ENCODE measurements at regions not wholly inside any gene's neighbourhood (a gene's known extent, or its start where the extent isn't known, plus 50 kb on each side); places are given as distances from the start of the nearest gene placed in this dataset.
A peak's percentile ranks its signal among the peaks of the same experiment; 100 is the strongest.

- TF ChIP-seq, protein P1, sequence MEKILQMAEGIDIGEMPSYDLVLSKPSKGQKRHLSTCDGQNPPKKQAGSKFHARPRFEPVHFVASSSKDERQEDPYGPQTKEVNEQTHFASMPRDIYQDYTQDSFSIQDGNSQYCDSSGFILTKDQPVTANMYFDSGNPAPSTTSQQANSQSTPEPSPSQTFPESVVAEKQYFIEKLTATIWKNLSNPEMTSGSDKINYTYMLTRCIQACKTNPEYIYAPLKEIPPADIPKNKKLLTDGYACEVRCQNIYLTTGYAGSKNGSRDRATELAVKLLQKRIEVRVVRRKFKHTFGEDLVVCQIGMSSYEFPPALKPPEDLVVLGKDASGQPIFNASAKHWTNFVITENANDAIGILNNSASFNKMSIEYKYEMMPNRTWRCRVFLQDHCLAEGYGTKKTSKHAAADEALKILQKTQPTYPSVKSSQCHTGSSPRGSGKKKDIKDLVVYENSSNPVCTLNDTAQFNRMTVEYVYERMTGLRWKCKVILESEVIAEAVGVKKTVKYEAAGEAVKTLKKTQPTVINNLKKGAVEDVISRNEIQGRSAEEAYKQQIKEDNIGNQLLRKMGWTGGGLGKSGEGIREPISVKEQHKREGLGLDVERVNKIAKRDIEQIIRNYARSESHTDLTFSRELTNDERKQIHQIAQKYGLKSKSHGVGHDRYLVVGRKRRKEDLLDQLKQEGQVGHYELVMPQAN (IDR thresholded peaks at IDR 0.05; ENCODE audit: borderline replicate concordance) = no peak
These were observed 392.5 kb downstream of the GBA3 start (continued) for GRCh38 chr4:23085249-23085568.

DNA sequence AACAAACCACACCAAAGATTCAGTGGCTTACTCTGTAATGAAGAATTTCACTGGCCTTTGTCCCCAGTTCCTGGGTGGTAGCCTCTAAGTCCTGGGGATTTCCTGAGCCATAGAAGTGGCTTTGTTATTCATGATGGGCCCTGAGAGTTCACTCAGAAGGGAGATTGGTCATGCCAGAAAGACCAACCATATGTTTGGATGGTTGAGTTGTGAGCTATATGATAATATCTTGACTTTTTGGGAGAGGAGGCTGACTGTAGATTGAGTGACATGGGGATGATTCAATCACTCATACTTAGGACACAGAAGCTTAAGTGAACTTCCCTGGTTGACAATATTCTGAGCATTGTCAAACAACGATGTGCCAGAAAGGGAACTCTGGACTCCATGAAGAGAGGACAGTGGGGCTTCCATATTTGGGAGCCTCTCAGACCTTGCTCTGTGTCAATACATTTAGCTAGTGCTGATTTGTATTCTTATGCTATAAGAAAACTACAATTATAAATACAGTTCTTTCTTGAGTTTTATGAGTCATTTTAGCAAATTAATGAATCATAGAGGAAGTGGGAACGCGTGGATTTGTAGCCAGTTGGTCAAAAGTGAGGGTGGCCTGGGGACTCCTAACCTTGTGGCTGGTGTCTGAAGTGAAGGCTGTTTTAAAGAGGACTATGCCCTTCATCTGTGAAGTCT lies 392.0 kb downstream of the GBA3 start:
- FAIRE-seq (no peak), ATAC-seq (no peak), DNase-seq (ENCODE audit: extremely low read depth in 1 of 4, low spot score in 3 of 4) (no peak)
- ChIA-PET CTCF (ENCODE audit: low intra/inter-chr PET ratio) (no interaction called here), POLR2A (no interaction called here)
- H3K36me3 ChIP-seq (ENCODE audit: control insufficient read depth, insufficient read depth, low read length) = peaks cover 3% of the 10 kb centered on the region; the same call in 1 of the 3 replicates
- intact Hi-C loops (cut with micrococcal nuclease) (no loop called here), in situ Hi-C loops (cut with MboI) (no loop called here)
- no peak overlapping the region for H2AFZ ChIP-seq (ENCODE audit: low read depth, low read length)
- no peak for TF ChIP-seq PHB2 (IDR thresholded peaks at IDR 0.05; ENCODE audit: low read depth)
- TF ChIP-seq ZNF140 (CRISPR knock-in tag; IDR thresholded peaks at IDR 0.05) = no peak
- TF ChIP-seq ZNF318 (IDR thresholded peaks at IDR 0.05; ENCODE audit: borderline replicate concordance in 1 of 2, low read depth in 1 of 2) = no peak
- no peak for TF ChIP-seq SAFB (IDR thresholded peaks at IDR 0.05; ENCODE audit: borderline replicate concordance, low read depth, low read length)
- TF ChIP-seq, protein P2, sequence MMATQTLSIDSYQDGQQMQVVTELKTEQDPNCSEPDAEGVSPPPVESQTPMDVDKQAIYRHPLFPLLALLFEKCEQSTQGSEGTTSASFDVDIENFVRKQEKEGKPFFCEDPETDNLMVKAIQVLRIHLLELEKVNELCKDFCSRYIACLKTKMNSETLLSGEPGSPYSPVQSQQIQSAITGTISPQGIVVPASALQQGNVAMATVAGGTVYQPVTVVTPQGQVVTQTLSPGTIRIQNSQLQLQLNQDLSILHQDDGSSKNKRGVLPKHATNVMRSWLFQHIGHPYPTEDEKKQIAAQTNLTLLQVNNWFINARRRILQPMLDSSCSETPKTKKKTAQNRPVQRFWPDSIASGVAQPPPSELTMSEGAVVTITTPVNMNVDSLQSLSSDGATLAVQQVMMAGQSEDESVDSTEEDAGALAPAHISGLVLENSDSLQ (IDR thresholded peaks at IDR 0.05) = 0 out of 2 replicates have a peak, but pooled peaks have one; percentile 14
- no peak for TF ChIP-seq TGIF2 (CRISPR knock-in tag; IDR thresholded peaks at IDR 0.05)
- TF ChIP-seq SMARCB1 (IDR thresholded peaks at IDR 0.05; ENCODE audit: insufficient read length, low read depth) = no peak
- WGBS (ENCODE audit: insufficient coverage, low coverage, missing lambda C conversion rate) = 30% methylated on average over 3 of the region's 3 CpGs
- no TSS peak for BruUV-seq (replicated peaks)
- H3K4me3 ChIP-seq = no peak overlapping the region
- H3K79me2 ChIP-seq (ENCODE audit: control insufficient read depth, insufficient read depth, low read length) = no peaks in the 10 kb centered on the region
- H3K4me2 ChIP-seq (ENCODE audit: insufficient read depth, low read length) = no peak overlapping the region
- H3K9me1 ChIP-seq (ENCODE audit: control insufficient read depth, insufficient read depth, low read length) = no peaks in the 10 kb centered on the region
- no peak overlapping the region for H3K27ac ChIP-seq (ENCODE audit: extremely low read depth, low read depth, low read length)
- H3K9me3 ChIP-seq (replicated peaks; ENCODE audit: control insufficient read depth, insufficient read depth, low read depth, low read length) = no peaks in the 10 kb centered on the region
- no peaks in the 10 kb centered on the region for H3K4me1 ChIP-seq (replicated peaks in 1 of 2; ENCODE audit: control insufficient read depth in 2 of 2, insufficient read depth in 2 of 2, low read length in 2 of 2)
- H3K9ac ChIP-seq (ENCODE audit: insufficient read depth in 1 of 2, low read depth in 2 of 2, low read length in 2 of 2) = no peak overlapping the region
- no peaks in the 10 kb centered on the region for H3K27me3 ChIP-seq (ENCODE audit: control insufficient read depth in 2 of 2, insufficient read depth in 2 of 2, low read length in 2 of 2)
- H4K20me1 ChIP-seq (replicated peaks; ENCODE audit: control insufficient read depth, insufficient read depth, low read length) = no peaks in the 10 kb centered on the region

Measured in K562 (cell line).